ENCODE measurements at regions not wholly inside any gene's neighbourhood (a gene's known extent, or its start where the extent isn't known, plus 50 kb on each side); places are given as distances from the start of the nearest gene placed in this dataset.
A peak's percentile ranks its signal among the peaks of the same experiment; 100 is the strongest.

- no peak for DNase-seq (ENCODE audit: low spot score)
Observed at GRCh38 chr9:129505270-129505902, 115.5 kb downstream of the C9orf50 start.

- DNase-seq (ENCODE audit: low spot score): no peak
Observed at GRCh38 chr9:129504404-129504803, 116.5 kb downstream of the C9orf50 start.

GRCh38 chr9:129501771-129502319, 119.1 kb downstream of the C9orf50 start:
- no peak for DNase-seq (ENCODE audit: low spot score)

GRCh38 chr9:129500863-129501770, 119.8 kb downstream of the C9orf50 start:
- no peak for DNase-seq (ENCODE audit: low spot score)

- peak; percentile 52 for DNase-seq (ENCODE audit: low spot score)
Observed at GRCh38 chr9:129500161-129500862, 120.6 kb downstream of the C9orf50 start.

- no peak for DNase-seq (ENCODE audit: low spot score)
Observed at GRCh38 chr9:129498451-129499384, 122.2 kb downstream of the C9orf50 start.

- DNase-seq (ENCODE audit: low spot score): no peak
Observed at GRCh38 chr9:129497813-129498450, 123.0 kb downstream of the C9orf50 start.

GRCh38 chr9:129497005-129497812, 123.7 kb downstream of the C9orf50 start:
- DNase-seq (ENCODE audit: low spot score): peak; percentile 86

GRCh38 chr9:129496473-129497004, 124.4 kb downstream of the C9orf50 start:
- peak; percentile 95 for DNase-seq (ENCODE audit: low spot score)

GRCh38 chr9:129495620-129496472, 125.1 kb downstream of the C9orf50 start:
- peak; percentile 95 for DNase-seq (ENCODE audit: low spot score)

GRCh38 chr9:129494113-129494789, 126.7 kb downstream of the C9orf50 start:
- DNase-seq (ENCODE audit: low spot score): no peak

GRCh38 chr9:129493706-129494047, 127.2 kb downstream of the C9orf50 start:
- DNase-seq (ENCODE audit: low spot score): no peak

- DNase-seq (ENCODE audit: low spot score): no peak
Observed at GRCh38 chr9:129493002-129493705, 127.7 kb downstream of the C9orf50 start.

GRCh38 chr9:129491487-129491855, 129.4 kb downstream of the C9orf50 start:
- DNase-seq (ENCODE audit: low spot score): peak; percentile 54

GRCh38 chr9:129490583-129491486, 130.1 kb downstream of the C9orf50 start:
- DNase-seq (ENCODE audit: low spot score): no peak

- DNase-seq (ENCODE audit: low spot score): peak; percentile 27
Observed at GRCh38 chr9:129489838-129490582, 130.9 kb downstream of the C9orf50 start.

All from Ammon's horn (tissue), 1 donor.